NCI-H1105 treated with DMSO at 0.1 percent for 48 hours (cell line): ENCODE measurements at regions not wholly inside any gene's neighbourhood (a gene's known extent, or its start where the extent isn't known, plus 50 kb on each side); places are given as distances from the start of the nearest gene placed in this dataset.

Experiments
- DNase-seq: peaks from one replicate; lab custom pipeline; 2025; lab: John Stamatoyannopoulos, UW

GRCh38 chr11:93963072-93963471, 58.1 kb upstream of the HEPHL1 start:
- DNase-seq: no peak

GRCh38 chr11:93967258-93967657, 53.9 kb upstream of the HEPHL1 start:
- no peak for DNase-seq

- DNase-seq: no peak
Measured at GRCh38 chr11:93967944-93968343, 53.2 kb upstream of the HEPHL1 start.

GRCh38 chr11:93969925-93970922, 50.9 kb upstream of the HEPHL1 start:
- DNase-seq: no peak
